Neural progenitor cell (in vitro differentiated cells): ENCODE measurements at regions not wholly inside any gene's neighbourhood (a gene's known extent, or its start where the extent isn't known, plus 50 kb on each side); places are given as distances from the start of the nearest gene placed in this dataset.

Source experiments
- DNase-seq: peaks from one replicate; pipeline ENCODE4 v3.0.0-alpha.2; 2016; ENCODE audit warnings: low spot score
- H2AFZ ChIP-seq: fragments of 200-600 bp; sonication (generic); replicated peaks from 2 replicates; pipeline ENCODE4 v1.6.1; 2016; ENCODE audit warnings: antibody characterized with exemption
- H3F3A ChIP-seq: fragments of 200-600 bp; sonication (generic); 2 replicates; pipeline ENCODE4 v1.6.1; 2016; ENCODE audit warnings: antibody characterized with exemption, low read depth
- H3K27ac ChIP-seq: fragments of 200-600 bp; sonication (generic); 2 replicates; pipeline ENCODE4 v1.5.1; 2016; ENCODE audit warnings: mild to moderate bottlenecking
- H3K27me3 ChIP-seq: fragments of 200-600 bp; sonication (generic); 2 replicates; pipeline ENCODE4 v1.6.1; 2016; ENCODE audit warnings: mild to moderate bottlenecking, moderate library complexity
- H3K36me3 ChIP-seq: fragments of 200-600 bp; sonication (generic); 2 replicates; pipeline ENCODE4 v1.5.1; 2016
- H3K4me1 ChIP-seq: fragments of 200-600 bp; sonication (generic); 2 replicates; pipeline ENCODE4 v1.6.1; 2016; ENCODE audit warnings: mixed run types
- H3K4me2 ChIP-seq: fragments of 200-600 bp; sonication (generic); 2 replicates; pipeline ENCODE4 v1.6.1; 2016
- H3K4me3 ChIP-seq: fragments of 200-600 bp; sonication (generic); 2 replicates; pipeline ENCODE4 v1.5.1; 2016
- H3K79me2 ChIP-seq: fragments of 200-600 bp; sonication (generic); 2 replicates; pipeline ENCODE4 v1.6.1; 2016; ENCODE audit warnings: low read depth
- H3K9ac ChIP-seq: fragments of 200-600 bp; sonication (generic); 2 replicates; pipeline ENCODE4 v1.6.1; 2016
- H3K9me3 ChIP-seq: fragments of 200-600 bp; sonication (generic); 2 replicates; pipeline ENCODE4 v1.5.1; 2016; ENCODE audit warnings: low read depth
- H4K20me1 ChIP-seq: fragments of 200-600 bp; sonication (generic); 2 replicates; pipeline ENCODE4 v1.6.1; 2016; ENCODE audit warnings: low read depth
- H3K27ac Mint-ChIP-seq: 3 replicates; pipeline ENCODE4 v1.8.0; 2021; ENCODE audit warnings: mixed read lengths
- H3K27me3 Mint-ChIP-seq: 2 replicates; pipeline ENCODE4 v1.8.0; 2022; ENCODE audit warnings: low read depth, mild to moderate bottlenecking, inconsistent platforms, moderate library complexity, mixed read lengths; ENCODE audit not compliant: insufficient read depth
- H3K36me3 Mint-ChIP-seq: 3 replicates; pipeline ENCODE4 v1.8.0; 2021; ENCODE audit warnings: mixed read lengths
- H3K4me1 Mint-ChIP-seq: 3 replicates; pipeline ENCODE4 v1.8.0; 2021; ENCODE audit warnings: mixed read lengths
- H3K4me3 Mint-ChIP-seq: 3 replicates; pipeline ENCODE4 v1.8.0; 2021; ENCODE audit warnings: mild to moderate bottlenecking, moderate library complexity, mixed read lengths
- H3K9me3 Mint-ChIP-seq: 3 replicates; pipeline ENCODE4 v1.8.0; 2020; ENCODE audit warnings: mixed read lengths
- EZH2 ChIP-seq: fragments of 200-600 bp; sonication (generic); IDR thresholded peaks from 2 replicates; pipeline ENCODE4 v1.6.1; 2017; ENCODE audit warnings: antibody characterized with exemption, mild to moderate bottlenecking, moderate library complexity
- EZH2phosphoT487 ChIP-seq: fragments of 200-600 bp; sonication (generic); IDR thresholded peaks from 2 replicates; pipeline ENCODE4 v1.6.1; 2017; ENCODE audit warnings: antibody characterized with exemption
- TF ChIP-seq, protein P1 (sequence below): fragments of 200-600 bp; sonication (generic); IDR thresholded peaks from 2 replicates; pipeline ENCODE4 v1.5.1; 2017; ENCODE audit warnings: antibody characterized with exemption, mild to moderate bottlenecking

DNA sequence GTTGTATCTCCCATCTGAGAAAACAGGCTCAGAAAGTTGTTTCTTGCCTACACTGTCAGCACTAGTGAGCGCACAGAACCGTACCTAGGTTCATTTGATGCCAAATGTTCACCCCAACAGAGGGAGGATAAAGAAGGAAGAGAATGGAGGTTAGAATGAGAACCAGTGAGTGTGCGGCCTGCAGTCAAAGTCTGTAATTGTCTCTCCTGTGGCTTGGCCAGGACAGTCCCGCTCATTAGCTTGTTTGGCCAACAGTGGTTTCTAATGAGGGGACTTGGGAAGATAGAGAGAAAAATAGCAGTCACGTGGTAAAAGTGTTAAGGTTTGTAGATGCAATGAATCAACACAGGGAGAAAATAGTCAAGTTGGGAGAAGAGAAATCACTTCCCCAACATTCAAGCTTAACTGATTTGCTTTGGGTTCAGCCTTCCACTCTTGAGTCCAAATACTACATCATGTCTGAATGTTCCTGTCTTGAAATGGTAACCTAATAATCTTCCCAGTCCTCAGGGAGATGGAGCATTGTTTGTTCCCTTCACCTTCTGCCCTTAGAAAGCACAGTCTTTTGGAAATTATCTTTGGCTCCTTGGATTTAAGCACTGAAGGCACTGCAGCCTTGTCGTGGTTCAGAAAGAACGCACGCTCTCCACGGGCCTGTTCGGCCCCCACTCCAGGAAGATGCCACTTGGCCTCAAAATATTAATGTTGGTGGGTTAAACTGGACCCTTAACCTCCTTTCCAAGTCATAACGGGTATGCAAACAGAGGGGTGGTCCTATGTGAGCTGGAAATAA is 360.4 kb upstream of the ZNF32 start:
- H3K36me3 Mint-ChIP-seq, result no peaks in the 10 kb centered on the region
- DNase-seq, result no peak
- Histone ChIP-seq H3K4me1 (no peaks in the 10 kb centered on the region), H3K79me2 (no peaks in the 10 kb centered on the region), H2AFZ (no peak overlapping the region), H3K4me3 (no peak overlapping the region), H3K27me3 (no peaks in the 10 kb centered on the region), H3K9ac (no peak overlapping the region), H3K36me3 (no peaks in the 10 kb centered on the region), H3K4me2 (no peak overlapping the region), H3K9me3 (no peaks in the 10 kb centered on the region), H4K20me1 (no peaks in the 10 kb centered on the region), H3K27ac (no peak overlapping the region), H3F3A (no peaks in the 10 kb centered on the region)
- no peaks in the 10 kb centered on the region for H3K9me3 Mint-ChIP-seq
- TF ChIP-seq EZH2phosphoT487, result no peak
- TF ChIP-seq, protein P1, sequence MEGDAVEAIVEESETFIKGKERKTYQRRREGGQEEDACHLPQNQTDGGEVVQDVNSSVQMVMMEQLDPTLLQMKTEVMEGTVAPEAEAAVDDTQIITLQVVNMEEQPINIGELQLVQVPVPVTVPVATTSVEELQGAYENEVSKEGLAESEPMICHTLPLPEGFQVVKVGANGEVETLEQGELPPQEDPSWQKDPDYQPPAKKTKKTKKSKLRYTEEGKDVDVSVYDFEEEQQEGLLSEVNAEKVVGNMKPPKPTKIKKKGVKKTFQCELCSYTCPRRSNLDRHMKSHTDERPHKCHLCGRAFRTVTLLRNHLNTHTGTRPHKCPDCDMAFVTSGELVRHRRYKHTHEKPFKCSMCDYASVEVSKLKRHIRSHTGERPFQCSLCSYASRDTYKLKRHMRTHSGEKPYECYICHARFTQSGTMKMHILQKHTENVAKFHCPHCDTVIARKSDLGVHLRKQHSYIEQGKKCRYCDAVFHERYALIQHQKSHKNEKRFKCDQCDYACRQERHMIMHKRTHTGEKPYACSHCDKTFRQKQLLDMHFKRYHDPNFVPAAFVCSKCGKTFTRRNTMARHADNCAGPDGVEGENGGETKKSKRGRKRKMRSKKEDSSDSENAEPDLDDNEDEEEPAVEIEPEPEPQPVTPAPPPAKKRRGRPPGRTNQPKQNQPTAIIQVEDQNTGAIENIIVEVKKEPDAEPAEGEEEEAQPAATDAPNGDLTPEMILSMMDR, result no peak
- TF ChIP-seq EZH2, result no peak
- H3K4me1 Mint-ChIP-seq, result peaks cover 18% of the 10 kb centered on the region
- H3K27ac Mint-ChIP-seq, result no peak overlapping the region
- peaks cover 5% of the 10 kb centered on the region for H3K27me3 Mint-ChIP-seq
- H3K4me3 Mint-ChIP-seq, result no peak overlapping the region

DNA sequence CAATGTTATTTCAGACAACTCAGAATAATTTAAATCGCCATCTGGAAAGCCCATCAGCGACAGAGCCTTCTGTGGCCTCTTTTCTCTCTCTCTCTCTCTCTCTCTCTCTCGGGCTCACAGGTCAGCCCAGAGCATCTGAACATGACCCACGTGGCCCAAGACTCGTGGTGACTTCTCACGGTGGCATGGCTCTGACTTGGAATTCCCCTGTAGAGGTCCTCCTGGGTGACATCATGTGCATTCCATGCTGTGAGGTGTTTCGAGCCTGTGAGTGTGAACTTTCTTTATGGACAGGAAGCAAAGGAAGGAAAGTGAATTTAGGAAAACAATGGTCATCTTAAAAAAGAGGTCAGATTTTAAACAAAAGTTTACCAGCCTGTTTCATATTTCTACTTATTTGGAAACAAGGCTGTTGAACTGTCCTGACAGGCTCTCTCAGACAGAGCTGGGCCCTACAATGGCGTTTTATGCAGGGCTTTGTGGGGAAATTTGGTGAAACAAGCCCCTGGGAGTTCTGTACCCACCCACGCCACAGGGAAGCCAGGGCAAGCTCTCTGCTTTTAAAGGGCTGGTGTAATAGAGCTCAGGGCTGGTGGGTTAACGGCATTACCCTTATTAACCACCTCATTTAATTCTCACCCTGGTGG is 359.7 kb upstream of the ZNF32 start:
- Histone ChIP-seq H3K27me3 (no peaks in the 10 kb centered on the region), H3K36me3 (no peaks in the 10 kb centered on the region), H3K9ac (no peak overlapping the region), H3K4me3 (no peak overlapping the region), H3F3A (no peaks in the 10 kb centered on the region), H3K9me3 (no peaks in the 10 kb centered on the region), H3K79me2 (no peaks in the 10 kb centered on the region), H3K4me1 (no peaks in the 10 kb centered on the region), H3K27ac (no peak overlapping the region), H3K4me2 (no peak overlapping the region), H4K20me1 (no peaks in the 10 kb centered on the region), H2AFZ (no peak overlapping the region)
- Mint-ChIP-seq H3K9me3 (no peaks in the 10 kb centered on the region), H3K27ac (no peak overlapping the region), H3K4me3 (no peak overlapping the region), H3K4me1 (peaks cover 18% of the 10 kb centered on the region), H3K27me3 (peaks cover 3% of the 10 kb centered on the region), H3K36me3 (no peaks in the 10 kb centered on the region)
- TF ChIP-seq EZH2 (no peak), EZH2phosphoT487 (no peak)
- TF ChIP-seq, protein P1, result no peak
- DNase-seq, result no peak

DNA sequence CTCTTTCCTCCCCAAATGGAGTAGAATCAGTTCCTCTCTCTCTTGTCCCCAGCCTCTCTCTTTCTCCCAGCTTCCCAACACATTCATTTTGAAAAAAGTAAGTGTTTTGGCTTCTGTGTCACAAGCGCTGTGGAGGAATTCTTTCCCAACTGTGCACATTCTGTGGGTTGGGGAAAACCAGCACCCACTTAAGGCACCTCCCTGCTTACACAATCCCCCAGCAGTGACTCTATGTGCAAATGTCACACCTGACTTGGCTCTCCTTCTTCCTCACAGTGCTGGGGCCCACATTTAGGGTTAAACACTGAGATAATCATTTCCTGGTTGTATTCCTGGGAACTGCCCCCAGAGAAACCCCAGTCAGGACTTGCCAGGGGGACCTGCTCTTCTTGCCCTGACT is 358.1 kb upstream of the ZNF32 start:
- no peaks in the 10 kb centered on the region for H3K9me3 ChIP-seq
- H3K27me3 ChIP-seq, result no peaks in the 10 kb centered on the region
- H3K79me2 ChIP-seq, result no peaks in the 10 kb centered on the region
- H3K4me3 ChIP-seq, result no peak overlapping the region
- Mint-ChIP-seq H3K4me1 (peaks cover 7% of the 10 kb centered on the region), H3K36me3 (no peaks in the 10 kb centered on the region), H3K4me3 (no peak overlapping the region), H3K27me3 (no peaks in the 10 kb centered on the region), H3K9me3 (no peaks in the 10 kb centered on the region), H3K27ac (no peak overlapping the region)
- no peak overlapping the region for H2AFZ ChIP-seq
- H3K9ac ChIP-seq, result no peak overlapping the region
- no peaks in the 10 kb centered on the region for H3K4me1 ChIP-seq
- H3K27ac ChIP-seq, result no peak overlapping the region
- H3K4me2 ChIP-seq, result no peak overlapping the region
- no peak for DNase-seq
- no peaks in the 10 kb centered on the region for H3K36me3 ChIP-seq
- TF ChIP-seq EZH2phosphoT487 (no peak), EZH2 (no peak)
- TF ChIP-seq, protein P1, result no peak
- no peaks in the 10 kb centered on the region for H3F3A ChIP-seq
- H4K20me1 ChIP-seq, result no peaks in the 10 kb centered on the region
